ENCODE measurements at regions not wholly inside any gene's neighbourhood (a gene's known extent, or its start where the extent isn't known, plus 50 kb on each side); places are given as distances from the start of the nearest gene placed in this dataset.

DNA sequence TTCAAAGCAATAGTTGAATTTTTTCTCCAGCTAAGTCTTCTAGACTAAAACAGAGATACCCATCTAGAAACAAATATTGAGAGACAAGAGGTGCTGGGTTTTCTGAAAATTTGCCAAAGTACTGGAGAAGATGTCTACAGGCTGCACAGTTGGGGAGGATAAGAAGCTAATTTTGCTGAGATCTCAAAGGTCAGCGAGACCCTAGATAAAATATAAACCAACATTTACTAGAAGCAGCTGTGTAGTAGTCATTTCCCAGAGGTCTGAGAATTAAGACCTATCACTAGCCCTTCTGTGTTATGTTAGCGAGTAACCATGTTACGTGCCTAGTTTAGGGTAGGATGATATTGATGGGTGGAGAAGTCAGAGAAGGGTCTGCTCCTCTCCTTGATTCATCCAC lies 208.5 kb upstream of the TNC start:
- Mint-ChIP-seq H3K27ac (no peak overlapping the region), H3K27me3 (ENCODE audit: low read depth) (no peaks in the 10 kb centered on the region; the same call in 1 of the 2 replicates), H3K4me3 (no peak overlapping the region), H3K4me1 (no peaks in the 10 kb centered on the region), H3K9me3 (no peaks in the 10 kb centered on the region), H3K36me3 (ENCODE audit: insufficient read depth in 1 of 3, low read depth in 3 of 3) (peaks cover 0 to 2% (median 0%) of the 10 kb centered on the region in 3 experiments; a peak in 1 of 7 replicates)
- no peak overlapping the region for H2BK120ac ChIP-seq (ENCODE audit: low read depth, low read length, poor library complexity, severe bottlenecking)
- no peak overlapping the region for H3K56ac ChIP-seq (ENCODE audit: insufficient read length, low read depth, low read length)
- H3K23me2 ChIP-seq (ENCODE audit: insufficient read length, low read depth, low read length, poor library complexity, severe bottlenecking): no peaks in the 10 kb centered on the region
- no peak overlapping the region for H3T11ph ChIP-seq (ENCODE audit: low read length)
- H3K79me2 ChIP-seq (ENCODE audit: insufficient read depth, low read length): no peaks in the 10 kb centered on the region
- H2BK12ac ChIP-seq (ENCODE audit: insufficient read length, low read depth, low read length): no peak overlapping the region
- no peak overlapping the region for H4K5ac ChIP-seq (ENCODE audit: insufficient read length, low read depth, low read length)
- no peak overlapping the region for H3K23ac ChIP-seq (ENCODE audit: insufficient read length, low read depth, low read length)
- no peak overlapping the region for H4K8ac ChIP-seq (replicated peaks; ENCODE audit: insufficient read length, low read depth, low read length)
- no peak for DNase-seq
- no peak overlapping the region for H2BK5ac ChIP-seq (ENCODE audit: insufficient read length, low read length)
- no peak overlapping the region for H3K4me2 ChIP-seq (ENCODE audit: insufficient read depth, insufficient read length, low read length)
- H3K9ac ChIP-seq (ENCODE audit: extremely low read depth, insufficient read length, low read length): no peak overlapping the region
- no peaks in the 10 kb centered on the region; the same call in 1 of the 2 replicates for H3K4me1 ChIP-seq (ENCODE audit: insufficient read depth, low read length)
- no peak overlapping the region for H2AK5ac ChIP-seq (ENCODE audit: insufficient read length, low read length)
- H3K9me3 ChIP-seq (ENCODE audit: control insufficient read depth, low read depth, low read length): no peaks in the 10 kb centered on the region
- no peak overlapping the region for H4K91ac ChIP-seq (ENCODE audit: insufficient read length, low read depth, low read length)
- H3K79me1 ChIP-seq (ENCODE audit: insufficient read depth, low read depth, low read length, poor library complexity, severe bottlenecking): no peaks in the 10 kb centered on the region
- no peak overlapping the region for H2BK15ac ChIP-seq (ENCODE audit: low read depth, low read length)
- TF ChIP-seq, protein P1, sequence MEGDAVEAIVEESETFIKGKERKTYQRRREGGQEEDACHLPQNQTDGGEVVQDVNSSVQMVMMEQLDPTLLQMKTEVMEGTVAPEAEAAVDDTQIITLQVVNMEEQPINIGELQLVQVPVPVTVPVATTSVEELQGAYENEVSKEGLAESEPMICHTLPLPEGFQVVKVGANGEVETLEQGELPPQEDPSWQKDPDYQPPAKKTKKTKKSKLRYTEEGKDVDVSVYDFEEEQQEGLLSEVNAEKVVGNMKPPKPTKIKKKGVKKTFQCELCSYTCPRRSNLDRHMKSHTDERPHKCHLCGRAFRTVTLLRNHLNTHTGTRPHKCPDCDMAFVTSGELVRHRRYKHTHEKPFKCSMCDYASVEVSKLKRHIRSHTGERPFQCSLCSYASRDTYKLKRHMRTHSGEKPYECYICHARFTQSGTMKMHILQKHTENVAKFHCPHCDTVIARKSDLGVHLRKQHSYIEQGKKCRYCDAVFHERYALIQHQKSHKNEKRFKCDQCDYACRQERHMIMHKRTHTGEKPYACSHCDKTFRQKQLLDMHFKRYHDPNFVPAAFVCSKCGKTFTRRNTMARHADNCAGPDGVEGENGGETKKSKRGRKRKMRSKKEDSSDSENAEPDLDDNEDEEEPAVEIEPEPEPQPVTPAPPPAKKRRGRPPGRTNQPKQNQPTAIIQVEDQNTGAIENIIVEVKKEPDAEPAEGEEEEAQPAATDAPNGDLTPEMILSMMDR (conservative IDR thresholded peaks at IDR 0.05): no peak
- H3K14ac ChIP-seq (ENCODE audit: insufficient read depth, low read length): no peak overlapping the region
- H3K18ac ChIP-seq (ENCODE audit: insufficient read length, low read depth, low read length): no peak overlapping the region
- no peaks in the 10 kb centered on the region for H3K27me3 ChIP-seq (ENCODE audit: insufficient read depth, low read length)
- H2AFZ ChIP-seq (ENCODE audit: low read length): no peak overlapping the region
- no peaks in the 10 kb centered on the region for H4K20me1 ChIP-seq (ENCODE audit: control insufficient read depth, insufficient read depth, insufficient read length)
- no peak overlapping the region for H2BK20ac ChIP-seq (ENCODE audit: low read depth, low read length, poor library complexity, severe bottlenecking)
- no peak overlapping the region for H3K27ac ChIP-seq (ENCODE audit: insufficient read length, low read depth, low read length)
- H3K4ac ChIP-seq (ENCODE audit: low read depth, low read length): no peak overlapping the region
- no CpG with 5 or more reads among the region's 3 CpGs for WGBS (ENCODE audit: extremely low coverage, insufficient read length, low lambda C conversion rate)
